GM13976 (cell line): ENCODE measurements at regions not wholly inside any gene's neighbourhood (a gene's known extent, or its start where the extent isn't known, plus 50 kb on each side); places are given as distances from the start of the nearest gene placed in this dataset.

Source experiments
- DNase-seq: peaks from one replicate; pipeline ENCODE4 v3.0.0; 2012; ENCODE audit warnings: low spot score
- in situ Hi-C: fragments of 300-500 bp; cut with MboI; formaldehyde crosslinking; loops from one replicate; pipeline ENCODE4 v1.12.0; 2022; ENCODE audit warnings: low sequenced_read_pairs, mixed read lengths, inconsistent platforms; ENCODE audit not compliant: unreplicated experiment
- TF ChIP-seq, protein P1 (sequence below): IDR thresholded peaks from 2 replicates; pipeline ENCODE4 v1.5.1; 2012; ENCODE audit warnings: borderline replicate concordance, mild to moderate bottlenecking; ENCODE audit not compliant: insufficient read depth; ENCODE audit errors: extremely low read depth, missing control alignments, control extremely low read depth

DNA sequence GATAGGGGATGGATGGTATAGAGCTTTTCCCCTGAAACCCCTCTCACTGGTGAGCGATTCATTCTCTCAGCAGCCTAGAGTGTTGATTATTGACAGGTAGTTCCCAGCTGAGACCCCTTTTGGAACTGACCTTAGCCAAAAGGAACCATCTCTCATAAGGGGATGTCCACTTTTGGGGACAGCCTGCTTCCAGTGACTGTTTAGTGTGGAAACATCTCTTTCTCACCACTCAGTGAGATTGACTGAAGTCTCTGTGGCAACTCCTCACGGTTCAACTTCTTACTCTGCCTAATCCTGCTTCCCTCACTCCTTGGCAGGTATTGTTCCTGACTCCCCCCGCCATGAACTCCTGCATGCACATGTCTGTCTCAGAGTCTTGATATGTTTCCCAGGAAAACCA is 529.2 kb upstream of the ATP2B1 start:
- DNase-seq: no peak
- in situ Hi-C loops: no loop called here
- TF ChIP-seq, protein P1, sequence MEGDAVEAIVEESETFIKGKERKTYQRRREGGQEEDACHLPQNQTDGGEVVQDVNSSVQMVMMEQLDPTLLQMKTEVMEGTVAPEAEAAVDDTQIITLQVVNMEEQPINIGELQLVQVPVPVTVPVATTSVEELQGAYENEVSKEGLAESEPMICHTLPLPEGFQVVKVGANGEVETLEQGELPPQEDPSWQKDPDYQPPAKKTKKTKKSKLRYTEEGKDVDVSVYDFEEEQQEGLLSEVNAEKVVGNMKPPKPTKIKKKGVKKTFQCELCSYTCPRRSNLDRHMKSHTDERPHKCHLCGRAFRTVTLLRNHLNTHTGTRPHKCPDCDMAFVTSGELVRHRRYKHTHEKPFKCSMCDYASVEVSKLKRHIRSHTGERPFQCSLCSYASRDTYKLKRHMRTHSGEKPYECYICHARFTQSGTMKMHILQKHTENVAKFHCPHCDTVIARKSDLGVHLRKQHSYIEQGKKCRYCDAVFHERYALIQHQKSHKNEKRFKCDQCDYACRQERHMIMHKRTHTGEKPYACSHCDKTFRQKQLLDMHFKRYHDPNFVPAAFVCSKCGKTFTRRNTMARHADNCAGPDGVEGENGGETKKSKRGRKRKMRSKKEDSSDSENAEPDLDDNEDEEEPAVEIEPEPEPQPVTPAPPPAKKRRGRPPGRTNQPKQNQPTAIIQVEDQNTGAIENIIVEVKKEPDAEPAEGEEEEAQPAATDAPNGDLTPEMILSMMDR: no peak

DNA sequence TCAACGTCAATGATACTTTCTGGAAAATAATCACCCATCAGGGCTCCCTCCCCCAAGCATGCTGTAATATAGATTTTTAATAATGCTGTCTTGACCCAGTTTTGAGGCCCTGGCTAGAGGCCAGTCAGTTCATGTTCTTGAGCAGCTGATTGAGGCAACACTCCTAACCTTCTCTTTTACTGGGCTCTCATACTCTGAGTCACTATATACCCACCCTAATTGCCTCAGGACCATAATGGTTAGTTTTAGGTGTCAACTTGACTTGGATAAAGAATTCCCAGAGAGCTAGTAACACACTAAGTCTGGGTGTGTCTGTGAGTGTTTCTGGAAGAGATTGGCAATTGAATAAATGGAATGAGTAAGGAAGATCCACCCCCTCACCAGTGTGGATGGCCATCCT is 527.0 kb upstream of the ATP2B1 start:
- DNase-seq: no peak
- TF ChIP-seq, protein P1: no peak
- in situ Hi-C loops: no loop called here

DNA sequence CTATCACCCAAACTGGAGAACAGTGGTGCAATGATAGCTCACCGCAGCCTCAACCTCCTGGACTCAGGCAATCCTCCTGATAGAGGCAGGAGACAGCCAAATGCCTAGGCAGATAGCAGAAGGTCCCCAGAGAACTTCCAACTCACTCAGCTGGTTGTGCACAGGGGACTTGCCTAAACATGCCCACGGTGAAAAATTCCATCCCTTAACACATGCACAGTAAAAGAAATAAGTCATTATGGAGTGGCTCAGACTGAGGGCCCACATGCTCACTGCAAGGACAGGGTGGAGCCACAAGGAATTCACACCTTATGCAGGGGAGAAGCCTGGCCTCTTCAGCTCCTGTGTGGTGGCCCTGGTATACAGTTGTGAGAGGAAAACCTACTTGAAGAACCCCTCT is 525.8 kb upstream of the ATP2B1 start:
- DNase-seq: no peak
- TF ChIP-seq, protein P1: no peak
- in situ Hi-C loops: no loop called here

DNA sequence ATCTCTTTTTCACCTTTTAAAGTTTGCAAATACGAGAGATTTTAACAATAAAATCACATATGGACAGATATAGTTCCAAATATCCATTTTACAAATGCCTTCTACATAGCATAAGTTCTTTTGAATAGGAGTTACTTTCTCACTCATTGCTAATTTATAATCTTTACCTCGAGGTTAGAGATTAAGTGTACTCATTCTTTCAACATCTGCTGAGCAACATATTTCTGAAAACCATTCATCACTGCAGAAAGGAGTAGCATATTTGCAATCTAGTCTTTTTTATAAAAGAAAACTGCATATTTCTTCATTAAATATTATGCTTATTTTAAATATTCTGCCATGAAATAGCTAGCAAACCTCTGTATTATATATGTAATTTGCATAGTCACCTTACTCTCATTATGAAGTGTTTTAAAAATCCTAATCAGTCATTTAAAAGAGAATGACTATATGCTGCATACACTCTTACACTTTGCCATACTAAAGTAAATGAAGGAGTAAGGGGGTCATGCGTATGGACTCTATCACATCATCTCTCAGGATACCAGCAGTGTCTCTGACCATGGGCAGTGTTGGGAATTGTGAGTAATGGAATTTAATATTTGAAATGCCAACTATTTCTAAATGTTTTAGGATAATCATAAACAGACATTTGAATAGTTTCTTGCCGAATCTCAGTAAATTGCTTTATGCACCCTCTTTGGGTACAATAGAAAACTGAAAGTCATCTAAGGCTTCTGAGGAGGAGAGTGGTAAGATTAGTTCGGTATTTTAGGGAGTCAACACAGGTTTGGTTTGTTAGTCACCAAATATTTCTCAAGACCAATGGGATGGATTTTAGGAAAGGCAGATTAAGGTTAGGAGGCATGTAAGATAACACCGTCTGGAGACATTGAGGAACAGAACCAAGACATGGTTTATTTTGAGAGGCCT is 524.8 kb upstream of the ATP2B1 start:
- in situ Hi-C loops: no loop called here
- TF ChIP-seq, protein P1: no peak

DNA sequence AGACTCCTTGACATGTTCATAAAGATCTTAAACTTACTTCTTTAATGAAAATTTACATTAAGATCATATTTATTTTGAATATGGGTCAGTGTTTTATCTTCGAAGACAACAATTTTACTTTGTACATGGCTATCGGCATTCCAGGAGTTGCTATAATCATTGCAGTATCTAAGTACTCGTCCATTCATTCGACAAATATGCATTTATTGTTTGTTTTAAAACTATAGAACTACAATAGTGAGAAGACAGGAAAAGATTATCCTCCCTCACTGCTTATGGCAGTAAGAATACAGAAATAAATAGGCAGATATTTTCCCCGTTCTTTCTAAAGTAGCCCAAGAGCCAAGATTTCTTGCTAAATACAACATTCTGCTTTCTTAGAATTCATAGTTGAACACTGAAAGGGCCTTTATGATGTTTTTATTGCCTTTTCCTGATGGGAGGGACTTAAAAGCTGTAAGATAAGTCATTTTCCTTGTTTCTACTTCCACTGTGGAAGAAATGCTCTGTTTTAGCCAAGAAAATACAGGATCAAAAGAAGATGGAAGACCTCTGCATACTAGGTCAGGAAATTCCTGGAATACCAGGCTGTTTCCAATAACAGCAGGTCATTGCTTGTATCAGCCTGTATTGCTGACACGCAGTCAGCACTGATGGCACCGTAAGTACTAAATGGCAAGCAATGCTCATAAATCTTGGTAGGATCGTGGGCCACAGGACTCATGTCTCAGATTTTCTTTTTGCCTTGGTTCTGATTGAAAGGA is 521.0 kb upstream of the ATP2B1 start:
- DNase-seq: no peak
- TF ChIP-seq, protein P1: no peak
- in situ Hi-C loops: no loop called here

More for the DNA sequence above, 524.8 kb upstream of the ATP2B1 start:
- DNase-seq: no peak

DNA sequence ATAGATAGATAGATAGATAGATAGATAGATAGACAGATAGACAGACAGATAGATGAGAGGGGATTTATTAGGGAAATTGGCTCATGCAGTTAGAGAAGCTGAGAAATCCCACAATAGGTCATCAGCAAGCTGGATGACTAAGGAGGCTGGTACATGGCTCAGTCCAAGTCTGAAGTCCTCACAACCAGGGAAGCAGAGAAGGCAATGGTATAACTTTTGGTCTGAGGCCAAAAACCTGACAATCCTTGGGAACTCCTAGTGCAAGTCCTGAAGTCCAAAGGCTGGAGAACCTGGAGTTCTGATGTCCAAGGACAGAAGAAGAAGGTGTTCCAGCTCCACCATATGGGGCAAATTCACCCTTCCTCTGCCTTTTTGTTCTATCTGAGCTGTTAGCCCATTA is 517.6 kb upstream of the ATP2B1 start:
- DNase-seq: no peak
- TF ChIP-seq, protein P1: no peak
- in situ Hi-C loops: no loop called here
